K562 (cell line): ENCODE measurements at regions not wholly inside any gene's neighbourhood (a gene's known extent, or its start where the extent isn't known, plus 50 kb on each side); places are given as distances from the start of the nearest gene placed in this dataset.

ENCODE experiments used
- ATAC-seq: fragments of 200-7000 bp; cut with Tn5 transposase; 3 replicates; pipeline ENCODE4 v1.9.1; 2020; ENCODE audit warnings: moderate library complexity
- BruUV-seq: library from RNA; stranded (reverse); fragments of 400-500 nt; replicated peaks from 2 replicates; lab custom pipeline; 2021; lab: Mats Ljungman, UMichigan
- CTCF ChIA-PET: fragments of 300-600 bp; formaldehyde crosslinking; extraction: SDS; loops from one replicate; lab custom pipeline; 2021; ENCODE audit warnings: low intra/inter-chr PET ratio; lab: Yijun Ruan, JAX
- POLR2A ChIA-PET: fragments of 300-600, 350-650 bp; sonication (Branson Sonifier 250); formaldehyde crosslinking; extraction: SDS; loops from one replicate; lab custom pipeline; 2021; ENCODE audit warnings: antibody characterized with exemption, inconsistent platforms; lab: Yijun Ruan, JAX
- DNase-seq, 4 experiments: peaks; one replicate each; pipeline versions ENCODE4 v3.0.0 to v3.0.0-alpha.2; 2011 to 2018; ENCODE audit warnings: low spot score in 3 of 4, mixed read lengths in 3 of 4; ENCODE audit errors: extremely low read depth in 1 of 4
- FAIRE-seq: peaks from 2 replicates; lab custom pipeline; 2011; peaks lifted over from hg19 to GRCh38; lab: Jason Lieb, UNC
- H2AFZ ChIP-seq: 2 replicates; pipeline ENCODE4 v1.6.0; 2011; ENCODE audit warnings: low read depth, low read length, control low read depth, inconsistent platforms
- H3K27ac ChIP-seq: fragments of 200-600 bp; 3 replicates; pipeline ENCODE4 v1.8.0; 2011; ENCODE audit warnings: low read depth, mild to moderate bottlenecking, control low read depth, inconsistent platforms, low read length, moderate library complexity, mixed read lengths; ENCODE audit errors: extremely low read depth
- H3K27me3 ChIP-seq, 2 experiments: fragments of 300-600 bp in 1 of 2; 2 replicates in 1 of 2; 3 replicates in 1 of 2; pipeline versions ENCODE4 v1.6.0 to v1.8.0; 2011; ENCODE audit warnings: inconsistent platforms in 2 of 2, low read length in 2 of 2, mild to moderate bottlenecking in 1 of 2, mixed read lengths in 1 of 2, moderate library complexity in 1 of 2; ENCODE audit not compliant: control insufficient read depth in 2 of 2, insufficient read depth in 2 of 2
- H3K36me3 ChIP-seq: fragments of 300-600 bp; 3 replicates; pipeline ENCODE4 v1.8.0; 2011; ENCODE audit warnings: mild to moderate bottlenecking, low read length, inconsistent platforms; ENCODE audit not compliant: control insufficient read depth, insufficient read depth
- H3K4me1 ChIP-seq, 2 experiments: fragments of 200-600 bp in 1 of 2; replicated peaks in 1 of 2; 2 replicates in 1 of 2; 3 replicates in 1 of 2; pipeline versions ENCODE4 v1.5.1 to v1.8.0; 2011; ENCODE audit warnings: inconsistent platforms in 2 of 2, low read length in 2 of 2, mild to moderate bottlenecking in 1 of 2, mixed read lengths in 1 of 2, moderate library complexity in 1 of 2; ENCODE audit not compliant: control insufficient read depth in 2 of 2, insufficient read depth in 2 of 2
- H3K4me2 ChIP-seq: 2 replicates; pipeline ENCODE4 v1.6.1; 2011; ENCODE audit warnings: low read length, control low read depth, inconsistent platforms, mixed read lengths; ENCODE audit not compliant: insufficient read depth
- H3K4me3 ChIP-seq: fragments of 200-600 bp; sonication (generic), shearing (Covaris generic); 2 replicates; pipeline ENCODE4 v1.5.1; 2016; ENCODE audit warnings: control low read depth, inconsistent platforms
- H3K79me2 ChIP-seq: fragments of 200-600 bp; 3 replicates; pipeline ENCODE4 v1.8.0; 2011; ENCODE audit warnings: low read length, inconsistent platforms; ENCODE audit not compliant: control insufficient read depth, insufficient read depth
- H3K9ac ChIP-seq, 2 experiments: 2 replicates each; pipeline versions ENCODE4 v1.6.0 to v1.6.1; 2011; ENCODE audit warnings: low read depth in 2 of 2, low read length in 2 of 2, control low read depth in 1 of 2, inconsistent platforms in 1 of 2, mild to moderate bottlenecking in 1 of 2, mixed read lengths in 1 of 2; ENCODE audit not compliant: insufficient read depth in 1 of 2
- H3K9me1 ChIP-seq: one replicate; pipeline ENCODE4 v1.6.0; 2011; ENCODE audit warnings: inconsistent platforms, mild to moderate bottlenecking, low read length, moderate library complexity; ENCODE audit not compliant: control insufficient read depth, insufficient read depth
- H3K9me3 ChIP-seq: replicated peaks from 2 replicates; pipeline ENCODE4 v1.5.1; 2011; ENCODE audit warnings: low read depth, low read length, inconsistent platforms; ENCODE audit not compliant: control insufficient read depth, insufficient read depth
- H4K20me1 ChIP-seq: replicated peaks from 2 replicates; pipeline ENCODE4 v1.6.1; 2011; ENCODE audit warnings: low read length, inconsistent platforms, mixed read lengths; ENCODE audit not compliant: control insufficient read depth, insufficient read depth
- NFIC ChIP-seq: fragments of 450-650 bp; IDR thresholded peaks from 2 replicates; pipeline ENCODE4 v1.6.1; 2017; ENCODE audit warnings: mild to moderate bottlenecking, inconsistent platforms
- RBM14 ChIP-seq: fragments of 200-400 bp; formaldehyde crosslinking; IDR thresholded peaks from 2 replicates; pipeline ENCODE4 v1.6.1; 2018; ENCODE audit warnings: low read depth, mild to moderate bottlenecking, low read length, moderate library complexity, borderline replicate concordance; ENCODE audit not compliant: insufficient read depth
- RUNX1 ChIP-seq: sonication (generic); IDR thresholded peaks from 2 replicates; pipeline ENCODE4 v1.6.1; 2016; ENCODE audit warnings: antibody characterized with exemption, low read depth
- ZBTB43 ChIP-seq: sonication (generic); formaldehyde crosslinking; IDR thresholded peaks from 2 replicates; pipeline ENCODE4 v1.8.0; 2023; ENCODE audit warnings: mild to moderate bottlenecking, missing genetic modification reagents
- ZNF764 ChIP-seq: fragments of 250-450 bp; sonication (Bioruptor Pico); IDR thresholded peaks from 2 replicates; pipeline ENCODE4 v1.4.0; 2020; ENCODE audit warnings: low read depth, mild to moderate bottlenecking, moderate library complexity
- WGBS: fragments of 100-300 bp; shearing (Covaris generic); methylation state at CpG from one replicate; pipeline ENCODE4 v1.1.6; 2016; ENCODE audit warnings: low coverage, mixed read lengths; ENCODE audit not compliant: insufficient coverage; ENCODE audit errors: missing lambda C conversion rate; 5-methylcytosine and 5-hydroxymethylcytosine counted together
- in situ Hi-C: fragments of 300-500 bp; cut with MboI; formaldehyde crosslinking; loops from 4 replicates; pipeline ENCODE4 v1.15.0; 2018; ENCODE audit warnings: inconsistent platforms, mixed read lengths
- intact Hi-C: fragments of 100-400 bp; cut with micrococcal nuclease; formaldehyde crosslinking; loops from 2 replicates; pipeline ENCODE4 v1.14.2; 2022

- Histone ChIP-seq H3K4me2 (no peak overlapping the region), H4K20me1 (peaks cover 33% of the 10 kb centered on the region), H3K9me1 (peaks cover 4% of the 10 kb centered on the region), H3K4me1 (peaks cover 0 to 26% of the 10 kb centered on the region in 2 experiments; a peak in 2 of 5 replicates), H3K79me2 (no peaks in the 10 kb centered on the region), H3K9ac (no peak overlapping the region), H3K9me3 (no peaks in the 10 kb centered on the region), H3K27ac (no peak overlapping the region), H3K4me3 (no peak overlapping the region), H3K27me3 (peaks cover 9 to 61% of the 10 kb centered on the region in 2 experiments; a peak in 4 of 5 replicates), H2AFZ (no peak overlapping the region), H3K36me3 (no peaks in the 10 kb centered on the region)
- FAIRE-seq (no peak), ATAC-seq (no peak), DNase-seq (no peak)
- in situ Hi-C loops (no loop called here), intact Hi-C loops (no loop called here)
- no TSS peak for BruUV-seq
- ChIA-PET CTCF (interaction anchor here (0.8 to 7.3 kb wide), 2 partner anchors 52 to 189 kb away, joined by 3 to 97 read pairs; partner anchors contain the start of gene LINGO1), POLR2A (interaction anchor here (0.7 to 1.7 kb wide), 2 partner anchors 187 to 189 kb away, joined by 4 to 6 read pairs; no protein-coding TSS in a partner anchor)
- 3% methylated on average over 7 of the region's 7 CpGs for WGBS
- TF ChIP-seq NFIC (peak; percentile 57), ZNF764 (CRISPR knock-in tag) (no peak)
These were observed 190.0 kb upstream of the LINGO1 start for GRCh38 chr15:77822631-77823230.

DNA sequence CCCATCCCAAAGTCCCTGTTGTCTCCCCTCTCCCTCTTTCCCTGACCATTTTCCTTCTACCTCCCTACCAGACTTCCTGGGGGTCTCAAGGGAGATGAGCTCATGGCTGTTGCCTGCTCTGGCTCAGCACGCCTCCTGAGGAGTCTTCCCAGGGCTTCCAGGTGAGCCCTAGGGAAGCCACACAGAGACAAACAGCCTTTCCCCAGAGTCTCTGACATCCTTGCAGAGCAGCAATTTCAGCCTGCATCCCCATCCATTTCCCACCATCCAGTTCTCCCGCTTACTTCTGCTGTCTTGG, 189.2 kb upstream of the LINGO1 start:
- peaks cover 0 to 26% of the 10 kb centered on the region in 2 experiments; a peak in 2 of 5 replicates for H3K4me1 ChIP-seq
- 6% methylated on average over 2 of the region's 2 CpGs for WGBS
- peaks cover 9 to 69% of the 10 kb centered on the region in 2 experiments; a peak in 4 of 5 replicates for H3K27me3 ChIP-seq
- no peak overlapping the region for H3K27ac ChIP-seq
- no peak for DNase-seq
- no peaks in the 10 kb centered on the region for H3K79me2 ChIP-seq
- no peak overlapping the region for H3K9ac ChIP-seq
- H3K9me3 ChIP-seq, result no peaks in the 10 kb centered on the region
- no peaks in the 10 kb centered on the region for H3K36me3 ChIP-seq
- peaks cover 4% of the 10 kb centered on the region for H3K9me1 ChIP-seq
- TF ChIP-seq ZBTB43 (CRISPR knock-in tag) (no peak), RUNX1 (no peak), RBM14 (no peak)
- POLR2A ChIA-PET, result interaction anchor here (0.5 to 1.7 kb wide), 6 partner anchors 69 to 1100 kb away, joined by 3 to 4 read pairs (median 4); no protein-coding TSS in a partner anchor
- no TSS peak for BruUV-seq
- intact Hi-C loops, result loop anchor here (1.0 kb wide), 3 partner anchors 163 to 279 kb away; no protein-coding TSS in a partner anchor
- no peak overlapping the region for H3K4me2 ChIP-seq
- peaks cover 35% of the 10 kb centered on the region for H4K20me1 ChIP-seq
- no peak overlapping the region for H2AFZ ChIP-seq
- ATAC-seq, result no peak
- FAIRE-seq, result no peak
- H3K4me3 ChIP-seq, result no peak overlapping the region
- in situ Hi-C loops, result no loop called here
- CTCF ChIA-PET, result interaction anchor here (0.9 to 7.3 kb wide), 5 partner anchors 50 to 714 kb away, joined by 3 to 97 read pairs (median 5); partner anchors contain the start of gene LINGO1
